Memory B cell (primary cell): ENCODE measurements at regions not wholly inside any gene's neighbourhood (a gene's known extent, or its start where the extent isn't known, plus 50 kb on each side); places are given as distances from the start of the nearest gene placed in this dataset.
A peak's percentile ranks its signal among the peaks of the same experiment; 100 is the strongest.

Source experiments
- ATAC-seq: fragments of 150-1000 bp; cut with Tn5 transposase; 2 replicates; pipeline ENCODE4 v1.10.0; 2021; ENCODE audit warnings: low read depth, mild to moderate bottlenecking, moderate library complexity
- DNase-seq, 2 donors: peaks; one replicate each; pipeline ENCODE4 v3.0.0; 2022; ENCODE audit warnings: low spot score in 2 of 2
- H3K27ac Mint-ChIP-seq: one replicate; pipeline ENCODE4 v1.8.0; 2022; ENCODE audit warnings: mild to moderate bottlenecking, moderate library complexity, mixed read lengths
- H3K27me3 Mint-ChIP-seq: one replicate; pipeline ENCODE4 v1.8.0; 2022; ENCODE audit warnings: mixed read lengths
- H3K36me3 Mint-ChIP-seq: one replicate; pipeline ENCODE4 v1.8.0; 2022; ENCODE audit warnings: mild to moderate bottlenecking, mixed read lengths
- H3K4me1 Mint-ChIP-seq: one replicate; pipeline ENCODE4 v1.8.0; 2022; ENCODE audit warnings: mixed read lengths
- H3K4me3 Mint-ChIP-seq: one replicate; pipeline ENCODE4 v1.8.0; 2022; ENCODE audit warnings: mild to moderate bottlenecking, moderate library complexity, mixed read lengths
- H3K9me3 Mint-ChIP-seq: one replicate; pipeline ENCODE4 v1.8.0; 2022; ENCODE audit warnings: mixed read lengths

DNA sequence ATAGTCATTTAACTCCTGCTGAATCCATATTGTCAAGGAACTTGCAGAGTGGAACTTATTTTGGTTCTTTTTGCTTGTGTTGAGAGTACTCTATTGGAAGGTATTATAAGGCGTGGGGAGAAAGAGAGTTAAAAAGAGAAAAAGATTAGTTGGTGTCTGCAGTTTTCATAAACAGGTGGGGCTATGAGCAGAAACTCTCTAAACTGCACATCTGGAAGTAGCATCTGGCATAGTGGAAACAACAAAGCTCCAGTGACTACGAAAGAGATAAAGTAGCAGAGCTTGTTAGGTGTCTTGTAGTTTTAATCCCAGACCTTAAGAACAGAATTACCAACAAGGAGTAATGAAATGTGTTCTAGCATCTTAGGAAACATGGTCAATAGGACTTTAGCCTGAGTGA lies 148.8 kb upstream of the SGO1 start:
- no peak overlapping the region for H3K27ac Mint-ChIP-seq
- ATAC-seq = no peak
- H3K4me1 Mint-ChIP-seq = no peaks in the 10 kb centered on the region
- H3K27me3 Mint-ChIP-seq = no peaks in the 10 kb centered on the region
- no peak overlapping the region for H3K4me3 Mint-ChIP-seq
- no peaks in the 10 kb centered on the region for H3K9me3 Mint-ChIP-seq
- H3K36me3 Mint-ChIP-seq = peaks cover 2% of the 10 kb centered on the region
- DNase-seq = no peak

DNA sequence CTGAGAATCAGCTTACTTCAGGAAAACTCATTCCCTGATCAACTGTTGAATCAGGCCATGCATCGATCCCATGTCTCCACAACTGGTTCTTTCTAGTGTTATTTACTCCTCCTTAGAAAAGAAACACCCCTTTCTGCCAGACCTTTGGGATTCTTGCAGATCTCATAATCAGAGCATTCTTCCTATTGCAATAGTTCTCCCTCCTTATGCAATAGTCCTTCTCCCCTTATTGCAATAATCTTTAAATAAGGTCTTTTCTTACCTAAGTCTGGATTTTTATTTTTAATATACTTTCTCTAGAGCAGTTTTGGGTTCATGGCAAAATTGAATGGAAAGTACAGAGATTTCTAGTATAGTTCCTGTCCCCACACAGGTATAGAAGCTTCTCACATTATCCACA lies 141.9 kb upstream of the SGO1 start:
- Mint-ChIP-seq H3K27ac (no peak overlapping the region), H3K4me1 (peaks cover 8% of the 10 kb centered on the region), H3K9me3 (no peaks in the 10 kb centered on the region), H3K36me3 (peaks cover 2% of the 10 kb centered on the region), H3K4me3 (no peak overlapping the region), H3K27me3 (no peaks in the 10 kb centered on the region)
- DNase-seq (no peak), ATAC-seq (no peak)

DNA sequence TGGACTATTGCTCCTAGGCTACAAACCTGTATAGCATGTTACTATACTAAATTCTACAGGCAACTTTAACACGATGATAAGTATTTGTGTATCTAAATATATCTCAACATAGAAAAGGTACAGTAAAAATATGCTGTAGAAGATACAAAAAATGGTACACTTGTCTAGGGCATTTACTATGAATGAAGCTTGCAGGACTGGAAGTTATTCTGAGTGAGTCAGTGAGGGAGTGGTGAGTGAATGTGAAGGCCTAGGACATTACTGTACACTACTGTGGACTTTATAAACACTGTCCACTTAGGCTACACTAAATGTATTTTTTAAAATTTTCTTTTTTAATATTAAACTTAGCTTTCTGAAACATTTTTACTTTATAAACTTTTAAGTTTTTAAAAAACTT lies 140.5 kb upstream of the SGO1 start:
- H3K4me1 Mint-ChIP-seq = peaks cover 8% of the 10 kb centered on the region

DNA sequence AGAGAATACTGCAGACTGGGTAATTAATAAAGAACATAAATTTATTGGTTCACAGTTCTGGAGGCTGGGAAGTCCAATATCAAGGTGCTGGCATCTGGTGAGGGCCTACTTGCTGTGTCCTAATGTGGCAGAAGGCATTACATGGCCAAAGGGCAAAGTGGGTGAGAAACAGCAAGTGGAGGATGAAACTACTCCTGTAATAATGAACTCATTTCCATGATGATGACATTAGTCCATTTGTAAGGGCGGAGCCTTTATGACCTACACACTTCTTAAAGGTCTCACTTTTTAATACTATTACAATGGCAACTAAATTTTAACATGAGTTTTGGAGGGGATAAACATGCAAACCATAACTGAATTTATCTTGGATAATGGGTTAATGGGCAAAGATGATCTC lies 139.6 kb upstream of the SGO1 start:
- H3K9me3 Mint-ChIP-seq = no peaks in the 10 kb centered on the region

More for the DNA sequence above, 140.5 kb upstream of the SGO1 start:
- Mint-ChIP-seq H3K27ac (no peak overlapping the region), H3K27me3 (no peaks in the 10 kb centered on the region), H3K9me3 (no peaks in the 10 kb centered on the region), H3K36me3 (peaks cover 2% of the 10 kb centered on the region), H3K4me3 (no peak overlapping the region)
- DNase-seq (no peak), ATAC-seq (no peak)

DNA sequence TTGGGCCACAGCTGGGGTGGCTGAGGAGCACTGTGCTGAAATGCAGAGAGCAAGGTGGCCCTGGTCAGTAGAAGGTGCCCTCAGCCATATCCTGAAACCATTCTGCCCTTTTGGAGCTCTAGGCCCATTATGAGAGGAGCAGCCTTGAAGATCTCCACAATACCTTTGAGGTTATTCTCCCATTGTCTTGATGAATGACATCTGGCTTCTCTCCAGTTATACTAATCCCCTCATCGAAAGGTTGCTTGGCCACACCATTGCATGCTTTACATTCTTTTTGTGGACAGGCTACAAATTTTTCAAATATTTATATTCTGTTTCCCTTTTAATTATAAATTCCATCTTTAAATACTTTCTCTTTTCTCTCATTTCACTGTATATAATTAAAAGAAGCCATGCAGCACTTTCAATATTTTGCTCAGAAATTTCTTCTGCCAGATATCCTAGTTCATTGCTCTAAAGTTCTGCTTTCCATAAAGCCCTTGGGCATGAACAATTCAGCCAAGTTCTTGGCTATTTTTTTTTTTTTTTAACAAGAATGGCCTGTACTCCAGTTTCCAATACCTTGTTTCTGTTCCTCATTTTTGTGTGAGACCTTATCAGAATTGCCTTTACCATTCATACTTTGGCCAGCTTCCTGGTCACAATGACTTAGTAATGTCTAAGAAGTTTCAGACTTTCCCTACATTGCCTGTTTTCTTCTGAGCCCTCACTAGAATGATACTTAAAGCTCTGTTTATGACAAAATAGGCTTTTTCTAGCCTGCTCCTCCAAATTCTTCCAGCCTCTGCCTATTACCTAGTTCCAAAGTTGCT lies 138.9 kb upstream of the SGO1 start:
- H3K27me3 Mint-ChIP-seq = no peaks in the 10 kb centered on the region
- no peak overlapping the region for H3K4me3 Mint-ChIP-seq
- H3K9me3 Mint-ChIP-seq = no peaks in the 10 kb centered on the region
- DNase-seq (no peak), ATAC-seq (peak; percentile 66)
- H3K4me1 Mint-ChIP-seq = peaks cover 8% of the 10 kb centered on the region
- H3K36me3 Mint-ChIP-seq = no peaks in the 10 kb centered on the region
- peak overlapping the region; percentile 25 for H3K27ac Mint-ChIP-seq

More for the DNA sequence above, 139.6 kb upstream of the SGO1 start:
- ATAC-seq (no peak), DNase-seq (no peak)
- H3K4me3 Mint-ChIP-seq = no peak overlapping the region
- peak overlapping the region; percentile 25 for H3K27ac Mint-ChIP-seq
- peaks cover 2% of the 10 kb centered on the region for H3K36me3 Mint-ChIP-seq
- H3K27me3 Mint-ChIP-seq = no peaks in the 10 kb centered on the region
- H3K4me1 Mint-ChIP-seq = peaks cover 8% of the 10 kb centered on the region

DNA sequence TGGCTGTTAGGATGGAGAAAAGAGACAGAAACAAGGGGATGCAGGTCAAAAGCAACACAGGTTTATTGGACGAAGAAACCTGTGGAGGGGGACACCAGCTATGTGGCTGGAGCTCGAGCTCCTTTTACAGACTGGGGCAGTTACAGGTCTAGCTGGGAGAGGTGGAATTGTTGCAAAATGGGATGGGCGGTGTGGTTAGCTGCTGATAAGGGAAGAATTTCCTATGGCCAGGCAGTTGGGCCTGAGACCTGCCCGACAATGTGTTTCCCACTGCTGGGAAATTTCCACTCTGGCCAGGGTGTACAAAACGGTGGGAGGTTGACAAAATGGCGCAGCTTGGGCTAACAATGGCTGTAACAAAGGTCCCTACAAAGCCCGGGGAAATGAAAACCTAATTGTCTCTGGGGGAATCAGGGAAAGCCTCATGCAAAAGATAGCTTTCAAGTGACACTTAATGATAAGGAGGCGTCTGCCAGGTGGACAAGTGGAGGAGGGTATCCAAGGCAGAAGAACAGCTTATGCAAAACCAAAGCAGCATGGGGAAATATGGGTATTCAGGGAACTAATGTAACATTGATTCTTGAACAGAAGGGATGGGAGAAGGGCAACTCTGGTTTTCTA lies 137.4 kb upstream of the SGO1 start:
- ATAC-seq (no peak), DNase-seq (no peak)
- peaks cover 8% of the 10 kb centered on the region for H3K4me1 Mint-ChIP-seq
- H3K9me3 Mint-ChIP-seq = no peaks in the 10 kb centered on the region
- no peaks in the 10 kb centered on the region for H3K27me3 Mint-ChIP-seq
- H3K36me3 Mint-ChIP-seq = no peaks in the 10 kb centered on the region
- H3K4me3 Mint-ChIP-seq = no peak overlapping the region
- no peak overlapping the region for H3K27ac Mint-ChIP-seq

DNA sequence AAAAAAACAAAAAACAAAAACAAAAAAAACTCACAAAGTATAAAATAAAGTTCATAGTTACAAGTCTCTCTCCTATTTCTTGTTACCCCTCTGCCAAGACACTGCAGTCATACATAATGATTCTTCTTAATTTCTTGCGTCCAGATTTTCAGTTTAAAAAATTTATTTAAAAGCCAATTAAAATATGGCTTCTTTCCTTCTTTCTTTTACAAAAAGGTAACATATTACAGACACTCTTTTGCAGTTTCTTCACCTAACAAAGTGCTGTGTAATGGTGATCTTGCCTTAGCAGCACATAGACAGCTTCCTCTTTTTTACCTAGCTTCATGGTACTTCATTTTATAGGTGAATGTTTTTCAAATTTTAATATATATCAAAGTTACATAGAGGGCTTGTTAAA lies 136.1 kb upstream of the SGO1 start:
- ATAC-seq (no peak), DNase-seq (no peak)
- H3K27ac Mint-ChIP-seq = no peak overlapping the region
- H3K4me3 Mint-ChIP-seq = no peak overlapping the region
- H3K9me3 Mint-ChIP-seq = no peaks in the 10 kb centered on the region
- H3K27me3 Mint-ChIP-seq = no peaks in the 10 kb centered on the region
- H3K4me1 Mint-ChIP-seq = peaks cover 8% of the 10 kb centered on the region
- H3K36me3 Mint-ChIP-seq = no peaks in the 10 kb centered on the region

DNA sequence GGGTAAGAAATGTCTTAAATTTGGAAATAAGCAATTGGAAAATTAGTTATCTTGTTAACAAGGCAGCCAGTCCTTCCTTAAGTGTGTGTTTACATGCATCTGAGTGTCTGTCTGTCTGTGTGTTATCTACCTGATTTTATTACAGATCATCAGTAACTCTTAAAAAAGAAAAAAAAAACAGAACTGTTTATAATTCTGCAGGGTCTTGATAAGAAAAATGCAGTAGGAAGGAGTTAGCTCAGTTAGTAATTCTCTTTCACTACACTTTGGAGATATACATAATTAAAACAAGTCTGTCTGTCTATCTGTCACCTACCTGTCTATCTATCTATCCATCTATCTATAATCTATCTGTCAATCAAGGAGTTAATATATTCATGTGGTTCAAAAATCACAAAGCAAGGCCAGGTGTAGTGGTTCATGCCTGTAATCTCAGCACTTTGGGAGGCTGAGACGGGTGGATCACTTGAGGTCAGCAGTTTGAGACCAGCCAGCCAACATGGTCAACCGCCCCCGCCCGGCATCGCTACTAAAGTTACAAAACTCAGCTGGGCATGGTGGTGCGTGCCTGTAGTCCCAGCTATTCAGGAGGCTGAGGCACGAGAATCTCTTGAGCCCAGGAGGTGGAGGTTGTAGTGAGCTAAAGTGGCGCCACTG lies 135.5 kb upstream of the SGO1 start:
- H3K27ac Mint-ChIP-seq = no peak overlapping the region
- no peak for DNase-seq
- peaks cover 8% of the 10 kb centered on the region for H3K4me1 Mint-ChIP-seq

DNA sequence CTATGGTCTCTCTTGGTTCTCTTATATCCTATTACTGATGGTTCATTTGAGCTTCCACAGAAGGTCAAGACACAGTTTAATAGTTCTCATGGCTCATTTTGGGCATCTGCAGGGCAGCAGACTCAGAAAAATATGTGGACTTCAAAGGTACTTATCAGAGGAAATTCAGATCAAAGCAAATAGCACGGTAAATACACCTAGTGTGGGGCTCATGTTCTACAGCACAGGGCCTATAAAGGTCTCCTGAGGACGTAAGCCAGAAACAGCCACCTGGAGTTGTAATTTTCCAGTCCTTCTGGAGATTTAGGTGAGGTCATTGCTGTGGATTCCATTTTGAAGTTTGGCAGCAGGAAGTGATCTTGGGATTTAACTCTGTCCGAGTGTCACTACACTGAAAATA lies 134.5 kb upstream of the SGO1 start:
- H3K27me3 Mint-ChIP-seq = no peaks in the 10 kb centered on the region
- H3K36me3 Mint-ChIP-seq = no peaks in the 10 kb centered on the region
- H3K4me1 Mint-ChIP-seq = peaks cover 8% of the 10 kb centered on the region
- no peak overlapping the region for H3K27ac Mint-ChIP-seq
- ATAC-seq = no peak
- H3K4me3 Mint-ChIP-seq = no peak overlapping the region
- no peak for DNase-seq
- no peaks in the 10 kb centered on the region for H3K9me3 Mint-ChIP-seq

More for the DNA sequence above, 135.5 kb upstream of the SGO1 start:
- ATAC-seq = no peak
- Mint-ChIP-seq H3K4me3 (no peak overlapping the region), H3K27me3 (no peaks in the 10 kb centered on the region), H3K9me3 (no peaks in the 10 kb centered on the region), H3K36me3 (no peaks in the 10 kb centered on the region)

DNA sequence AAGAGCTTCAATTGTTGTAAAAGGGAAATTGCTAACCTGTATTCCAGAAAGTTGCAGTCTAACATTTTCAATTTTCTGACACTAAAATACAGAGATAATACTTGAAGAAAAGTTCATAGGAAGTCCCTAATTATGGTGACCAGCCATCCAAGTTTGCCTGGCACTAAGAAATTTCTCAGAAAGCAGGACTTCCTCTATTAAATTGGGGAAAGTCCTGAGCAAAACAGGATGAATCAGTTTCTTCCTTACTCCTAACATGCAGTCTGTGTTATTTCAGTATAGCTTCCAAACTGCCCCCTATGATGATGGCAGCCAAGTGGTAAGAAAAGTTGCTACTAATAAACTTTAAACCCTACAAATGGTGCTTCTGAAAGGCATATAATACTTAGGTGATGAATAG lies 133.5 kb upstream of the SGO1 start:
- Mint-ChIP-seq H3K4me1 (no peaks in the 10 kb centered on the region), H3K36me3 (no peaks in the 10 kb centered on the region), H3K4me3 (no peak overlapping the region), H3K9me3 (no peaks in the 10 kb centered on the region), H3K27me3 (no peaks in the 10 kb centered on the region), H3K27ac (no peak overlapping the region)
- ATAC-seq = no peak
- DNase-seq = no peak

DNA sequence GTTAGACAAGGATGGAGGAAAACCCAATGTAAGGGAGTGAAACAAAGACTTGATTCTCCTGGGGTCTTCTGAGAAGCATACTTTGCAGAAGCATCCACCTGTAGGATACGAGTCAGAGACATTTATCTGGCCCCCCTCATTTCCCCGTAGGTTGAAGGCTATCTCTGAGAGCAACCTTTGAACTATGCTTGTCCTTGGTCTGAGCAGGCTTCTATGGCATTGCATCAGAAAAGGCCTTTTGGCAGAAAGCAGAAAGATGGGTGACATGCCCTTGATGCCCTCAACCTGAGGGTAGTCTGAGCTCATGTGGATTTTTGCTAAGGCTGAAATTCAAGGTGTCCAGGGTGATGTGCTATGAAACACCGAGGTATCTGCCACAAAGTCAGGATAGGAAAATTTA lies 131.6 kb upstream of the SGO1 start:
- Mint-ChIP-seq H3K27ac (no peak overlapping the region), H3K9me3 (no peaks in the 10 kb centered on the region), H3K4me1 (no peaks in the 10 kb centered on the region), H3K27me3 (no peaks in the 10 kb centered on the region), H3K4me3 (no peak overlapping the region), H3K36me3 (no peaks in the 10 kb centered on the region)
- ATAC-seq (no peak), DNase-seq (no peak)

DNA sequence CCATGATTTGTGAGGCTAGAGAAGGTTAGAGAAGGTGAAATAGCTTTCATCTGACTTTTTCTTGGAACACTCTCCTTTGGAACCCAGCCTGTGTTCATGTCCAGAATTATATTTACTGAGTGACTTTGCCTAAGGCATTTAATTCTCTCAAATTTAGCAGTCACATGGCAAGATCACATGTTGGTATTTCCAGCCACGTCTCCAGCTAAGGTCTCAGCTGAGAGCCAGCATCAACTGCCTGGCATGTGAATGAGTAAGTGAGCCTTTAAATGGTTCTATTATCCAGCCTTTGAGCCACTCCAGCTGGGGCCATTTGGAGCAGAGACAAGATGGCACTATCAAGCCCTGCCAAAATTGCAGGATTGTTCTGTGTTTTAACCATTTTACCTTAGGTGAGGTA lies 130.2 kb upstream of the SGO1 start:
- Mint-ChIP-seq H3K4me3 (no peak overlapping the region), H3K27ac (no peak overlapping the region), H3K9me3 (no peaks in the 10 kb centered on the region), H3K4me1 (no peaks in the 10 kb centered on the region), H3K27me3 (no peaks in the 10 kb centered on the region), H3K36me3 (peaks cover 3% of the 10 kb centered on the region)
- ATAC-seq (no peak), DNase-seq (no peak)

DNA sequence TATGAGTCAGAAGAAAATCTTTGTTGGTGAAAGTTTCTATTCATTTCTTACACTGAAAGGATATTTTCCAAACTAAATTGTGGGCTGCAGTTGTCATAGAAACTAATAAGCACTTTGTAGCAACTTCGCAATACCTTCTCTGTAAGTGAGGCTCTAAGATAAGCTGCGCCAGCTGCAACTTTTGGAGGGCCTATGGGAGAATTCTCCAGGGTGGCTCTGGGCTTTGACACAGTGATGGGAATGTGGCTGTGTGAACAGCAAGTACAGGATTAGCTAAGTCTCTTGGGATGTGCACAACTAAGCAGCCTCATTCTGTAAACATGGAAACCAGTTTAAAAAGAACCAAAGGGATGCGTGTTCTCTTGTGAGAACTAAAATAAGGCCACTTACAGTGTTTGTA lies 124.6 kb upstream of the SGO1 start:
- Mint-ChIP-seq H3K36me3 (peaks cover 3% of the 10 kb centered on the region), H3K4me1 (no peaks in the 10 kb centered on the region), H3K9me3 (no peaks in the 10 kb centered on the region), H3K27ac (no peak overlapping the region), H3K4me3 (no peak overlapping the region), H3K27me3 (no peaks in the 10 kb centered on the region)
- DNase-seq (no peak), ATAC-seq (no peak)

DNA sequence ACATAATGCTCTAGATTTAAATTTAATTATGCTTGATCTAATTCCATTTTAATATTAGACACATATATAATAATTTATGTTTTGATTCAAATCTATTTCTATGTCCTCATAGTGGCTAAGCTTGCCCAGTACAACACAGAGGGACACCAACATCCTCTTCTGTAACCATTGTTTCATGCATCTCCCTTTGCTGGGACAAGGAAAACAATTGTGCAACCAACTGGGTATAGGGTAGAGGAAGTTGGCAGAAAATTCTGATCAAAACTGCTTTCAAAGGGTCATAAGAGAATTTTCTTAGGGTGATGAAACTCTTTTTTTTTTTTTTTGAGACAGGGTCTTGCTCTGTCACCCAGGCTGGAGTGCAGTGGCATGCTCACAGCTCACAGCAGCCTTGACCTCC lies 121.4 kb upstream of the SGO1 start:
- Mint-ChIP-seq H3K4me3 (no peak overlapping the region), H3K9me3 (no peaks in the 10 kb centered on the region), H3K27me3 (no peaks in the 10 kb centered on the region), H3K4me1 (no peaks in the 10 kb centered on the region), H3K36me3 (peaks cover 3% of the 10 kb centered on the region), H3K27ac (no peak overlapping the region)
- no peak for DNase-seq
- ATAC-seq = no peak
